HEK293 (cell line): ENCODE measurements at regions not wholly inside any gene's neighbourhood (a gene's known extent, or its start where the extent isn't known, plus 50 kb on each side); places are given as distances from the start of the nearest gene placed in this dataset.

Experiments used
- GFI1B ChIP-seq: fragments of 450-650 bp; formaldehyde crosslinking; IDR thresholded peaks from 2 replicates; pipeline ENCODE4 v1.5.1; 2016; ENCODE audit warnings: missing biosample characterization, missing genetic modification characterization
- ZXDB ChIP-seq: fragments of 450-650 bp; formaldehyde crosslinking; IDR thresholded peaks from 2 replicates; pipeline ENCODE4 v1.5.1; 2016; ENCODE audit warnings: missing biosample characterization, missing genetic modification characterization

GRCh38 chr10:61142987-61143386 is 199.0 kb upstream of the RHOBTB1 start:
- TF ChIP-seq GFI1B (tag by site-specific recombination) (no peak), ZXDB (tag by site-specific recombination) (no peak)
